CD4-positive, alpha-beta T cell (primary cell): ENCODE measurements at regions not wholly inside any gene's neighbourhood (a gene's known extent, or its start where the extent isn't known, plus 50 kb on each side); places are given as distances from the start of the nearest gene placed in this dataset.

Source experiments
- ATAC-seq: fragments of 200-7000 bp; cut with Tn5 transposase; one replicate; pipeline ENCODE4 v1.10.0; 2022; ENCODE audit warnings: mild to moderate bottlenecking; ENCODE audit not compliant: poor library complexity
- CTCF ChIA-PET: fragments of 350-600 bp; sonication (Branson Sonifier 250); formaldehyde crosslinking; loops from one replicate; lab custom pipeline; 2021; ENCODE audit warnings: antibody characterized with exemption, inconsistent platforms; lab: Charles Lee
- POLR2A ChIA-PET: fragments of 350-600 bp; sonication (Branson Sonifier 250); formaldehyde crosslinking; loops from one replicate; lab custom pipeline; 2021; ENCODE audit warnings: antibody characterized with exemption, inconsistent platforms; lab: Charles Lee
- DNase-seq, 14 experiments: peaks; one replicate each; pipeline ENCODE4 v3.0.0-alpha.2; 2013 to 2020; ENCODE audit warnings: mixed read lengths in 2 of 14
- H3K27ac ChIP-seq, 2 donors: one replicate each; pipeline versions ENCODE4 v1.5.1 to v1.7.0; 2013; ENCODE audit warnings: low read length in 2 of 2, low read depth in 1 of 2, mild to moderate bottlenecking in 1 of 2
- H3K27me3 ChIP-seq, 2 experiments: 1 replicate in 1 of 2; 2 replicates in 1 of 2; pipeline versions ENCODE4 v1.6.1 to v1.7.0; 2013; ENCODE audit warnings: low read length in 2 of 2, control low read depth in 1 of 2, mild to moderate bottlenecking in 1 of 2, moderate library complexity in 1 of 2; ENCODE audit not compliant: insufficient read depth in 2 of 2, control insufficient read depth in 1 of 2
- H3K36me3 ChIP-seq: one replicate; pipeline ENCODE4 v1.6.1; 2013; ENCODE audit warnings: low read length, control low read depth; ENCODE audit not compliant: insufficient read depth
- H3K4me1 ChIP-seq: one replicate; pipeline ENCODE4 v1.6.1; 2013; ENCODE audit warnings: low read length, control low read depth; ENCODE audit not compliant: insufficient read depth
- H3K4me3 ChIP-seq: one replicate; pipeline ENCODE4 v1.5.1; 2013; ENCODE audit warnings: mild to moderate bottlenecking, low read length, moderate library complexity
- H3K9me3 ChIP-seq, 2 experiments: 1 replicate in 1 of 2; 2 replicates in 1 of 2; pipeline versions ENCODE4 v1.6.1 to v1.7.0; 2013; ENCODE audit warnings: low read length in 2 of 2, mild to moderate bottlenecking in 2 of 2, control low read depth in 1 of 2, moderate library complexity in 1 of 2; ENCODE audit not compliant: control insufficient read depth in 1 of 2, insufficient read depth in 1 of 2
- H3K27ac Mint-ChIP-seq: one replicate; pipeline ENCODE4 v1.8.0; 2020; ENCODE audit warnings: mixed read lengths
- H3K27me3 Mint-ChIP-seq: one replicate; pipeline ENCODE4 v1.8.0; 2021; ENCODE audit warnings: mixed read lengths
- H3K36me3 Mint-ChIP-seq: one replicate; pipeline ENCODE4 v1.8.0; 2021; ENCODE audit warnings: low read depth, mixed read lengths
- H3K4me1 Mint-ChIP-seq: one replicate; pipeline ENCODE4 v1.8.0; 2021; ENCODE audit warnings: low read depth, mixed read lengths
- H3K4me3 Mint-ChIP-seq: one replicate; pipeline ENCODE4 v1.8.0; 2020; ENCODE audit warnings: mild to moderate bottlenecking, mixed read lengths
- H3K9me3 Mint-ChIP-seq: one replicate; pipeline ENCODE4 v1.8.0; 2020; ENCODE audit warnings: mixed read lengths
- CTCF ChIP-seq: fragments of 200-600 bp; IDR thresholded peaks from one replicate; pipeline ENCODE4 v1.8.0; 2022; ENCODE audit warnings: antibody characterized with exemption, mild to moderate bottlenecking
- intact Hi-C, 2 experiments: fragments of 100-400 bp; cut with DNase I in 1 of 2; cut with micrococcal nuclease in 1 of 2; formaldehyde crosslinking; loops; one replicate each; pipeline versions ENCODE4 v1.15.1 to v1.9.0; 2023 to 2025; cut with DNase I, micrococcal nuclease

- Histone ChIP-seq H3K36me3 (no peaks in the 10 kb centered on the region), H3K4me3 (no peak overlapping the region), H3K27me3 (peaks cover 8 to 14% of the 10 kb centered on the region in 2 experiments), H3K9me3 (no peaks in the 10 kb centered on the region), H3K27ac (no peak overlapping the region), H3K4me1 (no peaks in the 10 kb centered on the region)
- no peak for DNase-seq
- TF ChIP-seq CTCF = no peak
- ATAC-seq = no peak
- CTCF ChIA-PET = no interaction called here
- no peaks in the 10 kb centered on the region for H3K36me3 Mint-ChIP-seq
- no peak overlapping the region for H3K27ac Mint-ChIP-seq
- H3K4me1 Mint-ChIP-seq = no peaks in the 10 kb centered on the region
- H3K4me3 Mint-ChIP-seq = no peak overlapping the region
- intact Hi-C loops = no loop called here
- POLR2A ChIA-PET = no interaction called here
- peaks cover 49% of the 10 kb centered on the region for H3K27me3 Mint-ChIP-seq
- no peaks in the 10 kb centered on the region for H3K9me3 Mint-ChIP-seq
Observed at GRCh38 chr6:871503-871902, 178.6 kb upstream of the EXOC2 start.

GRCh38 chr6:870096-870495 is 177.2 kb upstream of the EXOC2 start:
- no peak overlapping the region for H3K4me3 ChIP-seq
- peaks cover 11 to 16% of the 10 kb centered on the region in 2 experiments for H3K27me3 ChIP-seq
- DNase-seq = no peak
- POLR2A ChIA-PET = no interaction called here
- peaks cover 43% of the 10 kb centered on the region for H3K27me3 Mint-ChIP-seq
- H3K36me3 Mint-ChIP-seq = no peaks in the 10 kb centered on the region
- peaks cover 0 to 4% of the 10 kb centered on the region in 2 experiments for H3K9me3 ChIP-seq
- H3K4me1 Mint-ChIP-seq = no peaks in the 10 kb centered on the region
- no peak for ATAC-seq
- CTCF ChIA-PET = no interaction called here
- no peaks in the 10 kb centered on the region for H3K4me1 ChIP-seq
- H3K36me3 ChIP-seq = no peaks in the 10 kb centered on the region
- H3K27ac ChIP-seq = no peak overlapping the region
- no peak overlapping the region for H3K4me3 Mint-ChIP-seq
- TF ChIP-seq CTCF = no peak
- no peaks in the 10 kb centered on the region for H3K9me3 Mint-ChIP-seq
- intact Hi-C loops = no loop called here
- H3K27ac Mint-ChIP-seq = no peak overlapping the region

- DNase-seq (no peak), ATAC-seq (no peak)
- H3K36me3 Mint-ChIP-seq = no peaks in the 10 kb centered on the region
- Histone ChIP-seq H3K9me3 (peaks cover 0 to 4% of the 10 kb centered on the region in 2 experiments), H3K36me3 (no peaks in the 10 kb centered on the region), H3K27me3 (peaks cover 13 to 21% of the 10 kb centered on the region in 2 experiments), H3K4me1 (no peaks in the 10 kb centered on the region), H3K4me3 (no peak overlapping the region), H3K27ac (no peak overlapping the region)
- intact Hi-C loops = no loop called here
- no peaks in the 10 kb centered on the region for H3K4me1 Mint-ChIP-seq
- peaks cover 46% of the 10 kb centered on the region for H3K27me3 Mint-ChIP-seq
- ChIA-PET CTCF (no interaction called here), POLR2A (no interaction called here)
- H3K27ac Mint-ChIP-seq = no peak overlapping the region
- TF ChIP-seq CTCF = no peak
- no peak overlapping the region for H3K4me3 Mint-ChIP-seq
- H3K9me3 Mint-ChIP-seq = no peaks in the 10 kb centered on the region
Observed at GRCh38 chr6:868201-868600, 175.3 kb upstream of the EXOC2 start.
